Glomerular visceral epithelial cell (primary cell): ENCODE measurements at regions not wholly inside any gene's neighbourhood (a gene's known extent, or its start where the extent isn't known, plus 50 kb on each side); places are given as distances from the start of the nearest gene placed in this dataset.
"Not testable (repeated sequence)": the region's sequence is repeated elsewhere in the genome, so short reads cannot be mapped to it uniquely, and the experiment has no call there.

Experiments used
- DNase-seq: peaks from one replicate; pipeline ENCODE4 v3.0.0-alpha.2; 2016; ENCODE audit errors: extremely low spot score

GRCh38 chr13:99738626-99739025 lies 232.9 kb downstream of the ZIC5 start:
- DNase-seq = no peak

GRCh38 chr13:99737481-99738245 lies 233.9 kb downstream of the ZIC5 start:
- DNase-seq = no peak

- no peak for DNase-seq
Measured at GRCh38 chr13:99736541-99736940, 235.0 kb downstream of the ZIC5 start.

- DNase-seq = no peak
Measured at GRCh38 chr13:99734013-99734693, 232.9 kb downstream of the TM9SF2 start.

GRCh38 chr13:99733346-99733745 lies 232.1 kb downstream of the TM9SF2 start:
- DNase-seq = no peak

DNA sequence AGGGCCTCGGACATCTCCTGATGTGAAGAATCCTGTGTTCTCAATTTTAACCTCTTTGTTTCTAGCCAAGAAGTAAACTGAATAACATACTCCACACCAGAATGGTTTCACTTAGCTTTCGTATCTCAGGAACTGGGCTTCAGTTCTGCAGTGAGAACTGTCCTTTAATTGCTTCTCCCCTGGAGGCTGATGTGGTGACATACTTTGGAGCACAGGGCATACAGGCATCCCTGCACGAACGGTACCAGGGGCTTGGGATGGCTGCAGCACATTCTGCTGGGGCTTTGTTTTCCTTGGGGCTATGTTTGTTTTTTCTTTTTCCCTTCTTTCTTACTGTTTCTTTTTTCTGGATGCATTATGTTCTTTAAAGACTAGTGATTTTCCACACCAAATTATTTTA lies 230.5 kb downstream of the TM9SF2 start:
- DNase-seq = no peak

DNA sequence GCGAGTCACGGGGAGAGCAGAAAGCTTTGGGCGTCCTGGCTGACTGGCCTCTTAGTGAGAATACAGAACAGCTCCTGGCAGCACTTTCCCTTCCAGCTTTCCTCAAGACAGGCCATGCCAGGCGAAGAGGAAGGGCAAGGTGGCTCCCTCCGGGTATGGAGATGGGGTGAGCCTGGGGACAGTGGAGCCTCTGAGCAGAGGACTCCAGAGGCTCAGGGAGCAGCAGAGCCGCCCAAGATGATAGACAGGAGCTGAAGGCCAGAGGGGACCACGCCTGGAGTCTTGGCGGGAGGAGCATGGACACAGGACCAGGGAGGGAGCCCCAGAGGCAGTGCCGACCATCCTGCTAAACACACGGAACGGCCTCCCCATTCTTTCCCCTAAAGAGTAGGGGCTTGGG lies 229.1 kb downstream of the TM9SF2 start:
- DNase-seq = no peak

GRCh38 chr13:99729745-99730144 lies 228.5 kb downstream of the TM9SF2 start:
- no peak for DNase-seq

DNA sequence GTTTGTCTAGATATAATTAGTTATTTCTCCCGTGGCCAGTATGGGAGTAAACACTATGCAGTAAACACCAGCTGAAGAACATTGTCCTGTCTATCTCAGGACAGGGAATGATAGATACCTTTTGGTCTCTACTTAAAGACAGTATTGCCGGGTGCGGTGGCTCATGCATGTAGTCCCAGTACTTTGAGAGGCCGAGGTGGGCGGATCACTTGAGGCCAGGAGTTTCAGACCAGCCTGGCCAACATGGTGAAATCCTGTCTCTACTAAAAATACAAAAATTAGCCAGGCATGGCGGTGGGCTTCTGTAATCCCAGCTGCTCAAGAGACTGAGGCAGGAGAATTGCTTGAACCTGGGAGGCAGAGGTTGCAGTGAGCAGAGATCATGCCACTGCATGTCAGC lies 226.4 kb downstream of the TM9SF2 start:
- DNase-seq = not testable (repeated sequence)

GRCh38 chr13:99726282-99726894 lies 225.1 kb downstream of the TM9SF2 start:
- no peak for DNase-seq

DNA sequence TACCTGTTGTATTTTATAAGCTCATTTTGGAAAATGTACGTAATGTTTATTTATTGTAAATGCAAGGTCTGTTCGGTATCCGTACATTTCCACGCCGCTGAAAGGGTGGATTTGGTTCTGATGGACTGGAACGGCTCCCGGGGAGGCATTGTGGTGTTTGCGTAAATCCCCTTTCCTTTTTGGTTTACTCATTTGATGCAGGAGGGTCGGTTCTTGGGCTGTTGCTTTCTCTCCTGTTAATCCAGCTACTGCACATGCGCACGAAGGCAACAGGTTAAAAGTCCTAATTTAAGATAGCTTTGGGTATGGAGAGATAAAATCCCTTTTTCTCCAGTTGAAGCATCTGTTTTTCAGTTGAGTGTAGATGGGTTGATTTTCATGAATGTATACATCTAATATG lies 224.4 kb downstream of the TM9SF2 start:
- no peak for DNase-seq

DNA sequence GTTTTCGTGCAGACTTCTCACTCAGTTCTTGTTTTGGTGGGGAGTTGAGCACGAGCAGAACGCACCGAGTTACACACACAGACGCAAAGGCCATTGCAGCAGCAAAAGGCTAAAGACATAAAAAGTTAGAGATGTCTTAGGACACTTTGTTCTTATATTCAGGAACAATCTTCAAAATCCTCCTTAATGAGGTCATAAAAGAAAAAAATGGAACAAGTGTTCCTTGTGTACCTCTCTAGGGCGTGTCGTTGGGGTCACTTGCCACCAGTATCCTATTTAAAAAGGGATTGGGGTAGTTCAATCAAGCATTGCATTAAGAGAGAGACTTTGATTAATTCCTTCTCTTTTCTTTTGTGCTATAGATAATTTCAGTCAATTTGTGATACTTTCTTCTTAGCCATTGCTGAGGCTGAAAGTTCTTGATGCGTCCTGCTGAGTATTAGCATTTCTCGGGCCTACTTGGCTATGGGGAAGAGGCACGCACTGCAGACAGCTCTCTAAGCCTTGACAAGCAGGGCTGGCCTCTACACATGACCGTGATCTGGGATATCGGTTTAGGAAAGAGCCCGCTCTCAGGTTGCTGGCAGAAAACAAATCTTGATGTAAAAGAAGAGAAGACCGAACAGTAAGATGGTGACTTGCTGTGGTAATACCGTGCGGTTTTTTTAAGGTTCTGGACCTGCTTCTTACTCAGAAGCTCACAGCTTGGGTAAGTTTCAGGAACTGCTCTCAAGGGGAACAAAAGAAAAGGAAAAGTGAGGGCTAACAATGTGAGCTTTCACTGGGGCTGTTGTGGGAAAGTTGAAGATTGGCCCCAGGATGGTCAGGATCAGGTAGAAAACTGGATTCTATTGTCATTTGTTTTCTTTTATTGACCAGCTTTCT lies 223.6 kb downstream of the TM9SF2 start:
- no peak for DNase-seq

DNA sequence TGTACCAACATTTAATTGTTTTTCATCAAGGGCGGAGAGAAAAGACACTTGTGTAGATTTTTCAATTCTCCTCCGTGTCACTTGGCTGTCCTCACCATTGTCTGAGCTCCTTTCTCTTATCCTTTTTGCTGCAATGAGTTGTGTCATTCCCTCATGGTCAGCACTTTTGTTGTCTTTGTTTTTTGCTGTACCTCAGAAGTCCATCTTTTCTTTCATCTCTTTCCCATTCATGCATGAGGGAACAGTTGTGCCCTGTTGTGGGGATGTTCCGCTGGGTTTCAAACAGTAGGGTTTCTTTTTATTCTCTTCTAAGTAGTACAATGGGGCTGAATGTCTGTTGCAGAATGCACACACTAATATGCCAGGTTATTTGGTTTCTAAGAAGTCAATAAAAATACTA lies 222.6 kb downstream of the TM9SF2 start:
- no peak for DNase-seq

DNA sequence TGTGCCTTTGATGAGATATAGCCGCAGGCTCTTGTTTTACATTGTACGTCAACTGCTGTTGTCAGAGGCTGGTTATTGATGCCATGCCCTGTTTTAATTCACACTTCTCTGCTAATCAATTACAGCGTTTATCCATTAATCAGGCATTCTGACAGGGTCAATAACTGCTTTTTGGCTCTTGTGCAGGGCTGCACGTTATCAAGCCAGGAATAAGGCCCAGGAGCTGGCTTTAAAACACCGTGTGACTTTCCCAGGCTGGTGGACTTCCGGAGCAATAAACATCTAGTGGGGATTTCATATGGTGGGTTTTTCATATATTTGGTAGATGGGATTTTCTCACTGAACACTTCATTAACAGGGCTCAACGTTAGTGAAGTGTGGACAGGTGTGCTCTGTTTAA lies 221.7 kb downstream of the TM9SF2 start:
- no peak for DNase-seq

DNA sequence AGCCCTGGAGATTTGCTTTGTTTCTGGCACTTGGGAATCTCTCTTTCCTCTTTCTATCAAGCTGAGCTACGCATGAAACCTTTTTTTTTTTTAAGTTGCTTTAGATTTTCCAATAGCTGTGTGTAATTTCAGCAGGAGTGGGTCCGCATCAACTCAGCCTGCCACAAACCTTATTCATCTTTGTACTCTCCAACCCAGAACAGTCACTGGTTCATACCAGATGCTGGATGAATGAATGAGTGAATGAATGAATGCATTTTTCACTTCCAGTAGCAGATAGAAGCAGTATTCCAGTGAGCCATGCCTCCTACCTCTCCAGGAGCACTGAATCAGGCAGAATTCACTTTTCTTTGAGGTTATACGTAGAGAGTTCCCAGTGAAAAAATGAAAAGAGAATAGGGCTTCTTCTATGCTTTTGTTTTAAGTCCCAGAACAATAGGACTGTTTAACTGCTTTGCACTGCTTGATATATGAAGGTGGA lies 221.1 kb downstream of the TM9SF2 start:
- no peak for DNase-seq

- DNase-seq = peak; percentile 4
Measured at GRCh38 chr13:99721606-99722337, 220.5 kb downstream of the TM9SF2 start.

DNA sequence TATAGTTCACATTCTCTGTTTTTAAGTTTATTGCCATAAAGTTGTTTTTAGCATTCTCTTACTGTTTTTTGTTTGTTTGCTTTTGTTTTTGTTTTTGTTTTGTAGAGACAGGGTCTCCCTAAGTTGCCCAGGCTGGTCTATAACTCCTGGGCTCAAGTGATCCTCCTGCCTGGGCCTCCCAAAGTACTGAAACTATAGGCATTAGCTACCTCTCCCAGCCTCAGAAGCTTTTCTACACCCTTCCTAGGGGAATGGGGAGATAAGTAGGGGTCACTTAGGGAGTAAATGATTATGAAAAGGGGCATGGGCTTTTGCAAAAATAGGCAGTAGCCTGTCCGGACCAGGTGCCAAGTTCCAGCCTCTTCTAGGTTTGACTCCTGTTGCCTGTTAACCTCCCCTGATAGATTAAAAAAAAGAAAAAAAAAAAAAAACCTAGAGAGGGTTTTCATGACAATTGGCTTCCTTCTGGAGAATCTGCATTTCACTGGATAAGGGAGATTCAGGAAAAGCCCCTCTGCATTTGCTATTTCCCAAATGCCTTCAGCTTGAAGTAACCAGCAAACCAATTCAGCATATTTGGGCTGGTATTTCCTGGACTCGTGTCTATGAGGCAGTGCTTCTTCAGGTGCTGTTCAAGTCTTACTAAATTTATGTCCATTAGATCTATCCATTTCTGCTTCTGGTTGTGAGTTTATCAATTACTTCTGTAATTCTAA lies 216.8 kb downstream of the TM9SF2 start:
- DNase-seq = no peak

DNA sequence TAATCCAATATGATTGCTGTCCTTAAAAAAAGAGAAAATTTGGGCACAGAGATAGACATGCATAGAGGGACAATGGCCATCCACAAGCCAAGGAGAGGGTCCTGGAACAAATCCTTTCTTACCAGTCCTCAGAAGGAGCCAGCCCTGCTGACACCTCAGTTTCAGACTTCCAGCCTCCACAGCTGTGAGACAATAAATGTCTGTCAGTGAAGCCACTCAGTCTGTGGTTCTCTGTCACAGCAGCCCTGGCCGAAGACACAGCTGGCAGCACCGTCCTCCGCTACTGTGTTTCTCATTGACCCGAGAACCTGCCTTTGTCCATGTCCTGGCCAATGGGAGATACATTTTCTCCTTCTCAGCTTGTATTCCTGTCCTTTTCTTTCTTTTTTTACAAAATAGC lies 207.9 kb downstream of the TM9SF2 start:
- DNase-seq = no peak

DNA sequence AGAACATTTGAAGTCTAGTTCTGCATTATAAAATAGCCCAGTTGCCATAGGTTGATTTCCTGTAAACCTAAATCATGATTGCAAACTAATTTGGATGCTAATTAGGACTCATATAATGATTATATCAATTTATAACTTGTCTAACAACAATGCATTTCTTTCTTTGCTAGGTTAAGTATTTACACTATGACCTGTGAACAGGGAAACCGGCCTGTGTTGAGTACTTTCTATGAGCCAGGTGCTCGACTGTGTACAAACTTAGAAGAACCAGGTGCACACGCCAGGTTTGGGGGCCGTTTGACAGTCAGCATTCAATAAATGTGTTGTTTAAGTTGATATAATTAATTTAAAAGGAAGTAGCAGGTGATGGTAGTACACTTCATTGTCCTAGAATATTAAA lies 203.1 kb downstream of the TM9SF2 start:
- DNase-seq = no peak

DNA sequence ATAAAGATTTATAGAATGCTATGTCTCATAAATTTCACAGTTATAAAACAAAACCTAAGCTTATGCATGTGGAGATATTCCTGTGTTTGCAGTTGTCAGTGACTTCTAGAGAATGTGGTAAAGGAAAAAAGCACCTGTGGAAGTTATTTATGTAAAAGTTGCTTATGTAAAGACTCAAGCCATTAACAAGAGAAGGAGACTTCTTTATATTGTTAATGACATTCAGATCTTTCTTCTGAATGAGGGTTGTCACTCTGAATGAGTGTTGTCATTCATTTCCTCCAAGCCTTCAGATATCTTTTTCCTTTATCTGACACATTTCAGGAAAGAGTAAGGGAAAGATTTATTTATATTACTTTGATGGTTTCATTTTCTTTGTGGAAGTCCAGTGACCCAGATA lies 202.6 kb downstream of the TM9SF2 start:
- DNase-seq = no peak
